Nephron (organoid): ENCODE measurements at regions not wholly inside any gene's neighbourhood (a gene's known extent, or its start where the extent isn't known, plus 50 kb on each side); places are given as distances from the start of the nearest gene placed in this dataset.

ENCODE experiments used
- H3K27ac Mint-ChIP-seq, 3 experiments: 2 replicates each; pipeline ENCODE4 v1.8.0; 2020; ENCODE audit warnings: mixed read lengths in 3 of 3, mild to moderate bottlenecking in 2 of 3, moderate library complexity in 1 of 3
- H3K27me3 Mint-ChIP-seq: 2 replicates; pipeline ENCODE4 v1.8.0; 2021; ENCODE audit warnings: low read depth, mild to moderate bottlenecking, moderate library complexity, mixed read lengths
- H3K36me3 Mint-ChIP-seq: 2 replicates; pipeline ENCODE4 v1.8.0; 2020; ENCODE audit warnings: low read depth, mixed read lengths
- H3K4me1 Mint-ChIP-seq: 2 replicates; pipeline ENCODE4 v1.8.0; 2020; ENCODE audit warnings: mixed read lengths
- H3K4me3 Mint-ChIP-seq, 3 experiments: 2 replicates each; pipeline ENCODE4 v1.8.0; 2020; ENCODE audit warnings: mild to moderate bottlenecking in 3 of 3, mixed read lengths in 3 of 3, moderate library complexity in 2 of 3
- H3K9me3 Mint-ChIP-seq: 2 replicates; pipeline ENCODE4 v1.8.0; 2020; ENCODE audit warnings: mixed read lengths
- TF ChIP-seq, protein P1 (sequence below), 3 experiments: fragments of 200-600 bp; sonication (generic); IDR thresholded peaks; one replicate each; pipeline ENCODE4 v1.5.0; 2021; ENCODE audit warnings: antibody characterized with exemption in 3 of 3; ENCODE audit not compliant: unreplicated experiment in 3 of 3

DNA sequence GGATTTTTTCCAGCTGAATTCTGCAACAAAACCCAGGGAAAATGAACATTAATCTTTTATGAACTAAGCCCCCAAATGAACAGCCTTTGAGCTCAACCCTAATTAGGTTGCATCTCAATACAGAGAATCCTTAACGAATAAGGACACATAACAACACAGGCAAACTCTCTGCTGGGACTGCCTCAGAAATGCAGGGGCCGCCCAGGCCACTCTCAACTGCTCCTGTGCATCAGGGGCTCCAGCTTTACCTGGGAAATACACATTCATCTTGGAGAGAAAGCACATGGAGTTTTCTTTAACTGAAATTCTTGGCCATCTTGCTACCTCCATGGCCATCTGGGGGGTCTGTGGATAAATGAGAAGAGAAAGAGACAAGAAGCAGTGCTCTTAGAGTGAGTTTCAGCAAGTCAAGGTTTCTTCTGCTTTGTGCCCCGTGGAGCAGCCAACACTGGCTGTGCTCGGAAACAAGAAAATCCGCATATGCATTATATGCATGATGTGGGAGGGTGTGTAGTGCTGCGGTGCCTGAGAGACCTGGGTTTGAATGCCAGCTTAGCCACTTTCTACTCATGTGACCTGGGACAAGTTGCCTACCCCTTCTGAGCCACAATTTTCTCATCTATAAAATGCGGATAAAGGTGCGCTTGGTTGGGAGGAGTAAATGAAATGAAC, 81.9 kb upstream of the RCN1 start:
- Mint-ChIP-seq H3K4me3 (no peak overlapping the region), H3K27ac (no peak overlapping the region), H3K9me3 (no peaks in the 10 kb centered on the region), H3K36me3 (no peaks in the 10 kb centered on the region), H3K4me1 (no peaks in the 10 kb centered on the region), H3K27me3 (peaks cover 81% of the 10 kb centered on the region)
- TF ChIP-seq, protein P1, sequence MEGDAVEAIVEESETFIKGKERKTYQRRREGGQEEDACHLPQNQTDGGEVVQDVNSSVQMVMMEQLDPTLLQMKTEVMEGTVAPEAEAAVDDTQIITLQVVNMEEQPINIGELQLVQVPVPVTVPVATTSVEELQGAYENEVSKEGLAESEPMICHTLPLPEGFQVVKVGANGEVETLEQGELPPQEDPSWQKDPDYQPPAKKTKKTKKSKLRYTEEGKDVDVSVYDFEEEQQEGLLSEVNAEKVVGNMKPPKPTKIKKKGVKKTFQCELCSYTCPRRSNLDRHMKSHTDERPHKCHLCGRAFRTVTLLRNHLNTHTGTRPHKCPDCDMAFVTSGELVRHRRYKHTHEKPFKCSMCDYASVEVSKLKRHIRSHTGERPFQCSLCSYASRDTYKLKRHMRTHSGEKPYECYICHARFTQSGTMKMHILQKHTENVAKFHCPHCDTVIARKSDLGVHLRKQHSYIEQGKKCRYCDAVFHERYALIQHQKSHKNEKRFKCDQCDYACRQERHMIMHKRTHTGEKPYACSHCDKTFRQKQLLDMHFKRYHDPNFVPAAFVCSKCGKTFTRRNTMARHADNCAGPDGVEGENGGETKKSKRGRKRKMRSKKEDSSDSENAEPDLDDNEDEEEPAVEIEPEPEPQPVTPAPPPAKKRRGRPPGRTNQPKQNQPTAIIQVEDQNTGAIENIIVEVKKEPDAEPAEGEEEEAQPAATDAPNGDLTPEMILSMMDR (IDR thresholded peaks at IDR 0.05; ENCODE audit: unreplicated experiment in 3 of 3): no peak

DNA sequence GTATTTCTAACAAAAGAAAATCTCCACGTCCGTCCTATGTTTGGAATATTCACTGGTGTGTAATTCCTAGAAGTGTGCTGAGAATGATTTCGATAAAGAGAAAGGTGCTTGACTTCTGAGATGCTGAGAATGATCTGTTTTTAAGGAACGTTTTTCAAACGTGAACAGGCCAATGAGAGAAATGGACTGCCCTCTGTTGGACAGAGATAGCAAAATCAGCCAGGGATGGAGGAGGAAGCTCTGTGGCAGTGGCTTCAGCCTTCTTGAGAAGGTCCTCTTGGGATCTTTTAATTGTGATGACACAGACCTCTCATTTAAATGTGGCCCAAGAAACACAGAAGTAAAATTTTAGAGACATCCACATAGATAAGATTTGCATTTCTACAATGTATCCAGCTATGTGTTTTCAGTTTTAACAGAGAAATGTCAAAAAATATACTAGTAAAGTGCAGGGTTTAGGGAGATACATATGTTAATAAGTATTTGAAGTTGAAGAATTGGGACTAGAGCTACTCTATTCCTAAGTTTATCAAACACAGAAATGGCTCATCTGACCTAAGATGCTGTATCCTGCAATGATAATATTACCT, 84.0 kb upstream of the RCN1 start:
- Mint-ChIP-seq H3K4me3 (no peak overlapping the region), H3K27ac (no peak overlapping the region), H3K9me3 (no peaks in the 10 kb centered on the region), H3K36me3 (no peaks in the 10 kb centered on the region), H3K27me3 (peaks cover 69% of the 10 kb centered on the region), H3K4me1 (no peaks in the 10 kb centered on the region)
- TF ChIP-seq, protein P1 (IDR thresholded peaks at IDR 0.05; ENCODE audit: unreplicated experiment in 3 of 3): peak; percentile 66 to 74 (median 71)

DNA sequence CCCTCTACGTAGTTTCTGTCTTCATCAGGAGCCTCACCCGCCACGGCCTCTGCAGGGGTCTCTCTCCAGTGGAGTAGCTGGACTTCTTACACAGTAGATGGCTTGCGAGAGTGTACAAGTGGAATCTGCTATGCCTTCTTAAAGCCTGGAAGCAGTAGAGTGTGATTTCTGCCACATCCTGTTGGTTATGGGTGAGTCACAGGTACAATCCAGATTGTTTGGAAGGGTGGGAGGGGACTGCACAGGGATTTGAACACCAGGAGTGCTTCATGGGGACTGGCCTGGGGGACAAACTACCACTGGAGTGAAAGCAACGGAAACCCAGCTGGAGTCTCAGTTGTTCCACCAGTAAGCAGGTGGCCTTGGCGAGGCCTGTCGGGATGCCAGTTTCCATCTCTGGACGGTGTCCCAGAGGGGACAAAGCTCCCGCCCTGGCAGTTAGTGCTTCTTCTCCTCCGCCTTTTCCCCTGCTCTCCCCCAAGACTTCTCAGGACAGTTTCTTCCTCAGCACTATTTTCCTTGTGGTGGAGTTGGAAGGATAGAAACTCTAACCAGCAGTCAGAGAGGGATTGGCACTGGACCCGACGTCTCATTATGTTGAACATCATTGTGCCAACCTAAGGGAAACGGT, 85.0 kb upstream of the RCN1 start:
- Mint-ChIP-seq H3K9me3 (no peaks in the 10 kb centered on the region), H3K4me3 (no peak overlapping the region)
- TF ChIP-seq, protein P1 (IDR thresholded peaks at IDR 0.05; ENCODE audit: unreplicated experiment in 3 of 3): no peak

DNA sequence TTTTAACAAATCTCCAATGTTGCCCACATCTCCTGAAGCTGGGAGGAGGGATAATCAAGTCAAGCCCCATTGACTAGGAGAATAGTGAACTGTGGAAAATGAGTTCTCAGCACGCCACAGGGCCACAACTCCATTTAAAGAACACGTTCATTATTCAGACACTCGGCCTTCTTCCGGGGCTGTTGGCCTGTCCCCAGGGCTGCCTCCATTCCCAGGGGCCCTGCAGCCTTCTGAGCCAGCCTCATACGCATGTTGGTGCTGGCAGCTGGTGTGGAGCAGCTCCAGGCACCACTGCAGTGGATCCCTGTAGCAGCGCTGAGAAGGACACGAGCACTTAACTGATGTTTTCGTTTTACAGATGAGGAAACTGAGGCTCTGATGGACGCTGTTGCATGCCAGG, 87.5 kb upstream of the RCN1 start:
- Mint-ChIP-seq H3K9me3 (no peaks in the 10 kb centered on the region), H3K4me3 (no peak overlapping the region), H3K36me3 (no peaks in the 10 kb centered on the region), H3K4me1 (no peaks in the 10 kb centered on the region), H3K27ac (no peak overlapping the region), H3K27me3 (peaks cover 53% of the 10 kb centered on the region)
- TF ChIP-seq, protein P1 (IDR thresholded peaks at IDR 0.05; ENCODE audit: unreplicated experiment in 3 of 3): no peak

More for the DNA sequence above, 85.0 kb upstream of the RCN1 start:
- Mint-ChIP-seq H3K36me3 (no peaks in the 10 kb centered on the region), H3K27ac (no peak overlapping the region), H3K4me1 (no peaks in the 10 kb centered on the region), H3K27me3 (peaks cover 71% of the 10 kb centered on the region)

DNA sequence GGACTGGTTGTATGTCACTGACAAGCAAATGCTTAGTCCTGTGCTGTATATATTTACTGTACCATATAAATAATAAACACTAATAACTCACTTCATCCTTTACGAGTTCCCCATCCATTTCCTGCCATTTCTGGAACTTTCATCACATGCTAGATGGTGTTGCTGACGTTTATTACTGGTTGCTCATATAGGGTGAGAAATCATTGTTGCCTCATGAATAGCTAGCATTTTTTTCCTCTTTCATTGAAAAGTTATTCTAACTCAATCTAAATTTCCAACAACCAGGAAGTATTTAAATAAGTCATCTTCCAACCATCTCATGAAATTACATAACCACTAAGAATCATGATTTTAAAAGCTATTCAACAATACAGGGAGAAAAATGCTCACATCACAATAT, 88.6 kb upstream of the RCN1 start:
- Mint-ChIP-seq H3K36me3 (no peaks in the 10 kb centered on the region), H3K4me1 (no peaks in the 10 kb centered on the region), H3K4me3 (no peak overlapping the region), H3K27me3 (peaks cover 57% of the 10 kb centered on the region), H3K9me3 (no peaks in the 10 kb centered on the region), H3K27ac (no peak overlapping the region)
- TF ChIP-seq, protein P1 (IDR thresholded peaks at IDR 0.05; ENCODE audit: unreplicated experiment in 3 of 3): no peak
